Central memory CD8-positive, alpha-beta T cell (primary cell): ENCODE measurements at regions not wholly inside any gene's neighbourhood (a gene's known extent, or its start where the extent isn't known, plus 50 kb on each side); places are given as distances from the start of the nearest gene placed in this dataset.
"Not testable (repeated sequence)": the region's sequence is repeated elsewhere in the genome, so short reads cannot be mapped to it uniquely, and the experiment has no call there.

Source experiments
- ATAC-seq: fragments of 150-1000 bp; cut with Tn5 transposase; replicated peaks from 2 replicates; pipeline ENCODE4 v1.10.0; 2022; ENCODE audit warnings: mild to moderate bottlenecking, moderate FRiP score, moderate number of reproducible peaks; ENCODE audit not compliant: poor library complexity, severe bottlenecking; ENCODE audit errors: extremely low read depth
- DNase-seq, 2 donors: peaks; one replicate each; pipeline ENCODE4 v3.0.0; 2021; ENCODE audit warnings: low spot score in 2 of 2
- H3K27ac Mint-ChIP-seq: one replicate; pipeline ENCODE4 v1.8.0; 2022; ENCODE audit warnings: low read depth, mild to moderate bottlenecking, moderate library complexity, mixed read lengths
- H3K27me3 Mint-ChIP-seq: one replicate; pipeline ENCODE4 v1.8.0; 2022; ENCODE audit warnings: mixed read lengths
- H3K36me3 Mint-ChIP-seq: one replicate; pipeline ENCODE4 v1.8.0; 2022; ENCODE audit warnings: mild to moderate bottlenecking, moderate library complexity, mixed read lengths; ENCODE audit not compliant: insufficient read depth
- H3K4me1 Mint-ChIP-seq: one replicate; pipeline ENCODE4 v1.8.0; 2022; ENCODE audit warnings: mixed read lengths
- H3K4me3 Mint-ChIP-seq: one replicate; pipeline ENCODE4 v1.8.0; 2022; ENCODE audit warnings: mild to moderate bottlenecking, moderate library complexity, mixed read lengths
- H3K9me3 Mint-ChIP-seq: one replicate; pipeline ENCODE4 v1.8.0; 2022; ENCODE audit warnings: mixed read lengths

DNA sequence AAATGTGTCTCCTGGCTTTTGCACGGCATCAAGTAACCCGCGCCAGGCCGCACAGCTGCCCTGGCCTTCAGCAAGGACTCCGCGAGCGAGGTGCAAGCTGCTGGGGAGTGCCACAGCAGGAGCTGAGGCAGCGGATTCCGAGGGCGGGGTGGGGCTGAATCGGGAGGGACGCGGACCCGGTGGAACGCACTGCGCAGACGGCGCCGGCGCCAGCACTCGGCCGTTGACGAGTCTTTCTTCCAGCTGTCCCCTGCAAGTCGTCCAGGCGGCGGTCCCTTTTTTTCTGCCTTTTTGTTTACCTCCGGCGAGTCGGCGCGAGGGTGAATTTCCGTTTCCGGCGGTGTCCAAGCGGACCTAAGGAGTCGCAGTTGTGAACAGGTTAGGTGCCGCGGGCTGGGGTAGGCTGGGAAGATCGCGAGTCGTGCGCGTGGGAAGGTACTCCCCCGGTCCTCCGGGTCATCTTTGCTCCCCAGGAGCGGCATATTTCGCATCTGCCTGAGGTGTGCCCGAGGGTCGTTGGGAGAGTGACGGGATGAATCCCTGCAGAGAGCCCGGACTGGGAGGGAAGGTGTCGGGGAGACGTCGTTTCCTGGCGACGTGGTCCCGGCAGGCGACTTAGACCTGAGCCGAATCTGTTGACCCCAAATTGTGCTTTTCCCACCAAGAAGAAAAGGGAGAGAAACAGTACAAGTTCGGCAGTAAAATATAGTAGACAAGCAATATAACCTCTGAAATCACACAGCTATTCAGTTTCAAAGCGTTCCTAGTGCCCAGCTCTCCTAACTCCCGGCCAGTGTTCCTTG lies 124.5 kb upstream of the PTPN20 start:
- not testable (repeated sequence) for H3K4me1 Mint-ChIP-seq, H3K36me3 Mint-ChIP-seq, H3K9me3 Mint-ChIP-seq, H3K27me3 Mint-ChIP-seq
- DNase-seq (peak in 1 of 2 donors; percentile 21), ATAC-seq (peak; percentile 59)
- Mint-ChIP-seq H3K27ac (peak overlapping the region; percentile 60), H3K4me3 (peak overlapping the region; percentile 90)

DNA sequence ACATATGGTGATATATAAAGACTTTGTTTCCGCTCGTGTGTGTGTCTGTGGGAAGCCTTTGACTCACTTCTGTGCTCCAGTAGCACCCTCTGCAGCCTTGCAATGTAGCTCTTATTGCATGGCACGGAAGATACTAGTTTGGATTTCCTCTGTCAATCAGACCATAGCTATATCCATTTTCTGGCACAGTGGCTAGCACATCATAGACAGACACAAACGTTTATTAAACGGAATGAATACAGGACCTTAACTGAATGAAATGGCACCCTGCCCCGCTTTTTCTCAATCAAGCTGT lies 124.0 kb upstream of the PTPN20 start:
- Mint-ChIP-seq H3K27ac (peak overlapping the region; percentile 60), H3K36me3 (peaks cover 2% of the 10 kb centered on the region), H3K9me3 (no peaks in the 10 kb centered on the region), H3K4me3 (peak overlapping the region; percentile 90), H3K27me3 (no peaks in the 10 kb centered on the region), H3K4me1 (peaks cover 9% of the 10 kb centered on the region)
- DNase-seq (no peak), ATAC-seq (peak; percentile 37)

DNA sequence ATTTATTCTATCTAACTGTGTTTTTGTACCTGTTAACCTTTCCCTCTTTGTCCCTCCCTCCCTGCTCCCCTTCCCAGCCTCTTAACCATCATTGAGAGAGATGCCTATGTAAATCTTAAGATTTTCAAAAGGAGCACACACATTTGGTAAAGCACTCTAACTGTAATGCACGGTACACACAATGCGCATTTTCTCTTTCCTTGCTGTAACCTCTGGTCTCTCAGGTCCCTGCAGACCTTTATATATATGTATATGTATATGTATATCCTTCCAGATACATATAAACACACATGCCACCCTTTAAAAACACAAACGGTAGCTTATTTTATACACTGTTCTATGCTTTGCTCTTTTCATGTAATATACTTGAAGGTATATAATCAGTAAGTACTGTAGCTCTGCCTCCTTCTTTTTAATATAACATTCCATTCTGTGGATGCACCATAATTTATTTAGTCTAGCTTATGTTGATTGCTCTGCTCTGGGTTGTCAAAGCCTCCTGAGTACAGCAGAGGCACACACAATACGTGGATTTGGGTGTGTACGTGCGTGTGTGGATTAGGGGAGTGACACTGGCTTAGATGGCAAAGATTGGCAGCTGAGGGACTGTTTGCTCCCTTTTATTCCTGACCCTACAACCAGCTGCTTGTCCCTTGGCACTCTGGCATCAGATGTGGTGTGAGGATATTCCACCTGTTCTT lies 118.4 kb upstream of the PTPN20 start:
- not testable (repeated sequence) for H3K36me3 Mint-ChIP-seq, H3K4me1 Mint-ChIP-seq, H3K27me3 Mint-ChIP-seq, ATAC-seq, DNase-seq, H3K27ac Mint-ChIP-seq, H3K4me3 Mint-ChIP-seq, H3K9me3 Mint-ChIP-seq

DNA sequence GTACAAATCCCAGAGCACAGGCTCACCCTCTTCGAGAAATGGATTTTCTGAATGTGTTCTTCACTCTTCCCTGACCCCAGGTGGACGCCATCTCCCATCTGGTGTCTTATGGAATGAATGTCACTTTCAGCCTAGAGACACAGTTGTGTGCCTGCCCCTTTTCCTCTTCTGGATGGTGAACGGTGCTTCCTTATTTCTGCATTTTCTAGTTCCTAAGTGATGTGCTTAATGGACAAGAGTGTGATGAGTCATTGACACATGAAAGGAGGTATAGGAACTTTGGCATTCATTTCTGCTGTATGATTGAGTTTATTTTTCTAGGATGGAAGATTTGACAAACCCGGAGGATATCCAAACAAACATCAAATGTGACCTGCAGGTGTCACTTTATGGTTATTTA lies 114.9 kb upstream of the PTPN20 start:
- not testable (repeated sequence) for DNase-seq, ATAC-seq, H3K9me3 Mint-ChIP-seq, H3K27ac Mint-ChIP-seq, H3K4me3 Mint-ChIP-seq, H3K4me1 Mint-ChIP-seq, H3K27me3 Mint-ChIP-seq, H3K36me3 Mint-ChIP-seq

DNA sequence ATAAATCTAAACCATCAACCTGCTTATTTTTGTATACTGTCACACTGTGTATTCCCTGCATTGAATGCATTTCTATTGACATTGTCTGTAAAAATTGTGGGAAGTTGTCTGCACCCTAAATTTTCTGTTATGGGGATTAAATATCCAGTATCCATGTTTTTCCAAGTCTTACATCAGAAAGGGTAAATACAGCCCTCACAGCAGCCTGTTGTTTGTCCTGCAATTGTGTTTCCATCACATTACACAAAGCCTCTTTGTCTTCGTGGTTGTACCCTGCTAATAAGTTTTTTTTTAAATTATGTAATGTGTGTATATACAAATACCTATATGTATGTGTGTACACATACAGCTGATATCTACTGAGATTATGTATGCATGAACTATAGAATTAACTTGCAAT lies 109.2 kb upstream of the PTPN20 start:
- not testable (repeated sequence) for H3K36me3 Mint-ChIP-seq, H3K27ac Mint-ChIP-seq, H3K4me3 Mint-ChIP-seq

DNA sequence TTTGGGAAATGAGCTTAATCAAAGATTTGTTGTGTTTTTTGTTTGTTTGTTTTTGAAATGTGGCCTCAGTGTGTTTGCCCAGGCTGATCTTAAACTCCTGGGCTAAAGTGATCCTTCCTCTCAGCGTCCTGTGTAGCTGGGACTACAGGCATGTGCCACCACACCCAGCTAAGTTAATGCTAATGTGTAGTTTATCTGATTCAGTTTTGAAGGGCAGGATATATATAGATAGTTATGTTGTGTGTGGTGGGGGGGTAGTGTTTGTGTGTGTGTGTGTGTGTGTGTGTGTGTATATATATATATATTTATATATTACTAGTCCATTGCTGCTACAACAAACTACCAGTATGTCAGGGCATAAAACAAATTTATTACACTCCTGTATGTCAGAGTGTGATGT lies 108.1 kb upstream of the PTPN20 start:
- not testable (repeated sequence) for H3K27ac Mint-ChIP-seq, H3K4me3 Mint-ChIP-seq, H3K4me1 Mint-ChIP-seq, H3K27me3 Mint-ChIP-seq, H3K36me3 Mint-ChIP-seq, ATAC-seq, H3K9me3 Mint-ChIP-seq, DNase-seq

More for the DNA sequence above, 109.2 kb upstream of the PTPN20 start:
- H3K9me3 Mint-ChIP-seq, DNase-seq, H3K27me3 Mint-ChIP-seq, H3K4me1 Mint-ChIP-seq, ATAC-seq: not testable (repeated sequence)

DNA sequence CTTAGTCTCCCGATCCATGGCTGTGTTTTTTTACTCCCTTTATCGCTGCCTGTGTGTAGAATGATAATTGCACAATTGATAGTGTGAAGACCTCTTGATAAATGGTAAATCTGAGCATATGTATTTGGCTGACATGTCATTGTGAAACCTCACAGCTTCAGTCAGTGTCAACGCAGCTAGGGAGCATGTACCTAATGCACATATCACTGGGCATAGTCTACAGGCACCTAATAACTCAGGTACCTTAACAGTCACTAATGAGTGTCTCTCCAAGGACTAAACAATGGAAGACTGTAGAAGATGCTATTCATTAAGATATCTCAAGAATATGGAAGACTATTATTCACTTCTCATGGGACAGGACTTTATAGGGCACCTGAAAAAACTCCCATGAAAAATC lies 101.0 kb upstream of the PTPN20 start:
- not testable (repeated sequence) for DNase-seq, ATAC-seq, H3K4me3 Mint-ChIP-seq, H3K4me1 Mint-ChIP-seq, H3K9me3 Mint-ChIP-seq, H3K36me3 Mint-ChIP-seq, H3K27me3 Mint-ChIP-seq, H3K27ac Mint-ChIP-seq

DNA sequence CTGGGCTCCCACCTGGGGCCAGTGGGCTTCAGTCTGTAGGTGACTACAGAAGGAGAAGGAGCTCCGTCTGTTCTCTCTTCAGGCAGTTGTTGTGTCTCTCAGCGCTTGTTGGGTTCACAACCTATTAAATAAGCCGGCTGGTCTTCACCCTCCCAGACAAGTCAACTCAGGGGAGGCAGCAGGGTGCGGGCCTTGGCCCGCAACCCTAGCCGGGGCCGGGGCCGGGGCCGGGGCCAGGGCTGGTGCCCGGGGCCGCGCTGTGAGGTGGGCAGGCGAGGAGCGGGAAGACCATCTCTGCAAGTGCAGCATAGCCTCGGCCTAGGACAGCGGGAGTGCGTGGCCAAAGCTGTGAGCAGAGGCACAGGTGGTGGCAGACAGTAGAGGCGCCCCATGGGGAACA lies 95.1 kb upstream of the PTPN20 start:
- H3K27ac Mint-ChIP-seq, H3K36me3 Mint-ChIP-seq, H3K9me3 Mint-ChIP-seq, DNase-seq, H3K27me3 Mint-ChIP-seq, H3K4me3 Mint-ChIP-seq, H3K4me1 Mint-ChIP-seq, ATAC-seq: not testable (repeated sequence)

DNA sequence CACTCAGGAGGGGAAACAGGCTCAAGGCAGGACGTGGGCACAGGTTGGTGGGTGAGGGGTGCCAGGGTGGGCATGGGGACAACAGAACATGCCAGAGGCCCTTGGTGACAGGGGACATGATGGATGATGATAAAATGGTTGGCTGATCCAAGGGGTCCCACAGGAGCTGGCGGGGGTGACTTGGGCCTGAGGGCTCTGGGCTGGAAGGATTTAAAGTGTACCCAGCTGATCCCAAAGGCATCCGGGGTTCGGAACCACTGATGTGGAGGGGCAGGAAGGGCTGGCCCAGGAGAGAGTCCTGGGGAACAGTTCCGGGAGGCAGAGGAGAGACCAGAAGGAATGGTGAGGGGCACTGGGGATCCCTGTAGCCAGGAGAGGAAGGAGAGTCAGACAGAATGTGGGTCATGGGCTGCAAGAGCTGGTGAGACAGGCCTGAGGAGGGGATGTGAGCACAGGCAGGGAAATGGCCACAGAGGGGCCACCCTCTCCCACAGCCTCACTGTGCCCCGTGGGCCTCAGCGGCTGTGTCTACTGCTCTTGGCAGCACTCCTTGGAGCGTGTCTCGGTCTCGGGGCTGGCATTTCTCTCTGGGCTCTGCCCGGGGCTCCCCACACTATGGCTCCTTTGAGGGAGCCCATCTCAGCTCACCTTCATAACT lies 70.7 kb upstream of the PTPN20 start:
- H3K36me3 Mint-ChIP-seq, H3K4me3 Mint-ChIP-seq, H3K27ac Mint-ChIP-seq, ATAC-seq, DNase-seq, H3K27me3 Mint-ChIP-seq, H3K4me1 Mint-ChIP-seq, H3K9me3 Mint-ChIP-seq: not testable (repeated sequence)

DNA sequence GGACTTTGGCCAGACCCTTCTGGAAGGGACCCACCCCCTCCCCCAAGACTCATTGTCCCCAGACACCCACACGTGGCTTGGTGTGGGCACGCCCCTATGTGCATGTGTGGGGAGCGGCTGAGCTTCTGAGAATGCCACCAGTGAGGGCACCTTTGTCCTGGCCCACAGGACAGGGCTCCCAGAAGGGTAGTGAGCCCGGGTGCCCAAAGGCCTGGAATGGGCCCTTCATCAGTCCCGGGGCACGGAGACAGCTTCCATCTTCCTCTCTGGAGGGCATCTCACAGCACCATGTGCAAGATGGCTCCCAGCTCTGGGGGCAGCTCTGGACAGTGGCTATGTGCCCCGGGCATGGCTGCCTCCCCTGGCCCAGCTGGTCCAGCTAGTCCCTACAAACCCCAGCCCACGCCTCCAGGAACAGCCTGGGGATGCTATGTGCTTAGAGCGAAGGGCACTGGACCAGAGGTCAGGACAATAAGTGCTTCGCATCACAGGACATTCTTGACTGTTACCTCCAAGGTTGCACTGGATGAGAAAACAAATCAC lies 70.1 kb upstream of the PTPN20 start:
- not testable (repeated sequence) for ATAC-seq, H3K4me1 Mint-ChIP-seq, DNase-seq, H3K27me3 Mint-ChIP-seq, H3K9me3 Mint-ChIP-seq, H3K27ac Mint-ChIP-seq, H3K36me3 Mint-ChIP-seq, H3K4me3 Mint-ChIP-seq

DNA sequence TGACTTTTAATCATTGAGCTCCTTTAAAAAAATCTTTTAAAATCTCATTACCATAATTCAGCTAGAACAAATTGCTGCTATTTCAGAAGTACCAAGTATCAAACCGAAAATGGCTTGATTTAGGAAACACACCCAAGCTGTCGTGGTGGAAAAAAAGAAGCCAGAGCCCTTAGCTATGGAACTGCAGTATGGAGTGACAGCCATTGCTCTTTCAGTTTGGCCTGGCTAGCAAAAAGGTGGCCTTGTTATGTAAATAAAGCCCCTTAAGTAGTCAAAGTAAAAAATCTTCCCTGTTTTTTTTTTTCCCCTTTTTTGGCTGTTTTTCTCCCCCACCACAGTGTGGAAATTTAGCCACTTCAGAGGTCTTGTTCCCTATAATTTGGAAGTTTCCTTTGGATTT lies 66.0 kb upstream of the PTPN20 start:
- not testable (repeated sequence) for H3K27me3 Mint-ChIP-seq, H3K4me3 Mint-ChIP-seq, DNase-seq, ATAC-seq, H3K36me3 Mint-ChIP-seq, H3K9me3 Mint-ChIP-seq, H3K4me1 Mint-ChIP-seq, H3K27ac Mint-ChIP-seq

DNA sequence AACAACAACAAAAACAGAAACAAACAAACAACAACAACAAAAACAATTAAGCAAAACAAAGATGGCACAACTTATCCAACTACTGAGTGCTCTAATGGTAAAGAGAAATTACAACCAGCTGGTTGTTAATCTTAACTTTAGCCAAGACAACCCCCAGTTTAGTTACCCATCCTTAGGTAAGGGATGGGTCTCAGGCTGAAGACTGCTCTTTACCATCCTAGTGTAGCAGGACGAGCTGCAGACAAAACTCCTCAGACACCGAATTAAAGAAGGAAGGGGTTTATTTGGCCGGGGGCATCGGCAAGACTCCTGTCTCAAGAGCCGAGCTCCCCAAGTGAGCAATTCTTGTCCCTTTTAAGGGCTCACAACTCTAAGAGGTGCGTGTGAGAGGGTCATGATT lies 65.6 kb upstream of the PTPN20 start:
- not testable (repeated sequence) for H3K4me1 Mint-ChIP-seq, H3K9me3 Mint-ChIP-seq, H3K27ac Mint-ChIP-seq, H3K4me3 Mint-ChIP-seq, ATAC-seq, H3K36me3 Mint-ChIP-seq, H3K27me3 Mint-ChIP-seq, DNase-seq

DNA sequence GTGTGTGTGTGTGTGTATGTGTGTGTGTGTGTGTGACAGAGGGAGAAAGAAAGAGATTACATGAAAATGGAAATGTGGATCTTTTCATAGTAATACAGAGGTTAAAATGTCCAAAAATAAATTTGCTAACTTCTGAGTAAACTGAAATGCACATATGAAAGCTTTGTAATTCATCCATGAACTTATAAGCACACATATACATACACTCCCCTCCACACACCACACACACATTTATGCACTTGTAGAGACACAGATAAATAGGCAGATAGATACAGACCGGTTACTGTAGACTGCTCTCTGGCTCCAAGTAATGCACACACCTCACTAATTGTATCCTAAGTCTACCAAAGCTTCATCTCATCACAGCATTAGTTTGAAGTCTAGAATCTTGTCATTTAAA lies 50.5 kb upstream of the PTPN20 start:
- not testable (repeated sequence) for ATAC-seq, H3K4me1 Mint-ChIP-seq, H3K27me3 Mint-ChIP-seq, H3K9me3 Mint-ChIP-seq, H3K27ac Mint-ChIP-seq, DNase-seq, H3K4me3 Mint-ChIP-seq, H3K36me3 Mint-ChIP-seq
